Effector CD4-positive, alpha-beta T cell (primary cell): ENCODE measurements at regions not wholly inside any gene's neighbourhood (a gene's known extent, or its start where the extent isn't known, plus 50 kb on each side); places are given as distances from the start of the nearest gene placed in this dataset.

Source experiments
- DNase-seq: peaks from one replicate; pipeline ENCODE4 v3.0.0-alpha.2; 2020

- DNase-seq = no peak
Observed at GRCh38 chr5:164358531-164359259, 853.3 kb downstream of the MAT2B start.

GRCh38 chr5:164359260-164360255 lies 854.1 kb downstream of the MAT2B start:
- DNase-seq = no peak

GRCh38 chr5:164360589-164360988 lies 855.2 kb downstream of the MAT2B start:
- no peak for DNase-seq

GRCh38 chr5:164361986-164362385 lies 856.6 kb downstream of the MAT2B start:
- DNase-seq = no peak

GRCh38 chr5:164362835-164363234 lies 857.4 kb downstream of the MAT2B start:
- no peak for DNase-seq

GRCh38 chr5:164364237-164365208 lies 859.1 kb downstream of the MAT2B start:
- no peak for DNase-seq

- DNase-seq = no peak
Observed at GRCh38 chr5:164370841-164371240, 865.4 kb downstream of the MAT2B start.

GRCh38 chr5:164372892-164373291 lies 867.5 kb downstream of the MAT2B start:
- DNase-seq = no peak

- no peak for DNase-seq
Observed at GRCh38 chr5:164373876-164374275, 868.5 kb downstream of the MAT2B start.

- no peak for DNase-seq
Observed at GRCh38 chr5:164375051-164375450, 869.6 kb downstream of the MAT2B start.

- no peak for DNase-seq
Observed at GRCh38 chr5:164376843-164377242, 871.4 kb downstream of the MAT2B start.

GRCh38 chr5:164377746-164378145 lies 872.3 kb downstream of the MAT2B start:
- DNase-seq = no peak

- DNase-seq = no peak
Observed at GRCh38 chr5:164383662-164384061, 878.2 kb downstream of the MAT2B start.

GRCh38 chr5:164392531-164392930 lies 887.1 kb downstream of the MAT2B start:
- DNase-seq = no peak

GRCh38 chr5:164394686-164395194 lies 889.3 kb downstream of the MAT2B start:
- no peak for DNase-seq

GRCh38 chr5:164412531-164412930 lies 907.1 kb downstream of the MAT2B start:
- DNase-seq = no peak

GRCh38 chr5:164420161-164420560 lies 914.7 kb downstream of the MAT2B start:
- DNase-seq = no peak

- no peak for DNase-seq
Observed at GRCh38 chr5:164422400-164422799, 917.0 kb downstream of the MAT2B start.

GRCh38 chr5:164431634-164432304 lies 926.4 kb downstream of the MAT2B start:
- DNase-seq = no peak

- DNase-seq = no peak
Observed at GRCh38 chr5:164433106-164433870, 927.9 kb downstream of the MAT2B start.

GRCh38 chr5:164435576-164435975 lies 930.2 kb downstream of the MAT2B start:
- no peak for DNase-seq
